ENCODE measurements at regions not wholly inside any gene's neighbourhood (a gene's known extent, or its start where the extent isn't known, plus 50 kb on each side); places are given as distances from the start of the nearest gene placed in this dataset.
"Not testable (repeated sequence)": the region's sequence is repeated elsewhere in the genome, so short reads cannot be mapped to it uniquely, and the experiment has no call there.

- DNase-seq, result no peak
Measured at GRCh38 chr10:80751940-80752339, 214.2 kb downstream of the SH2D4B start.

- no peak for DNase-seq
Measured at GRCh38 chr10:80753612-80754011, 215.9 kb downstream of the SH2D4B start.

DNA sequence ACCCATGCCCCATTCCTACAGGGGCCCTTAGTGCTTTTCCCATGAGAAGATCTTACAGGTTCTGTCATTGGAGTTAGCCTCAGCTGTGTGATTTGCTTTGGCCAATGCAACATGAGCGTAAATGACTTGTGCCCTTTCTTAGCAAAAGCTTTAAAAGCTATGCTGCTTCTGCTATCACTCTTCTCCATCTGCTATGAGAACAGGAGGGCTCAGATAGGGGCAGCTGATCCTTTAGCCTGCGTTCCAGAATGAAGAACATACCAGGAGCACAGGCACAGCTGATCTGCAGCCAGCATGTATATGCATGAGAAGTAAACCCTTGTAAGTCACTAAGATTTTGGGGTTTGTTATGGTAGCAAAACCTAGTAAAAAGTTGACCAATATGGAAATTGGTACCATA lies 218.2 kb downstream of the SH2D4B start:
- no peak for DNase-seq

GRCh38 chr10:80759693-80760092 lies 222.0 kb downstream of the SH2D4B start:
- no peak for DNase-seq

DNA sequence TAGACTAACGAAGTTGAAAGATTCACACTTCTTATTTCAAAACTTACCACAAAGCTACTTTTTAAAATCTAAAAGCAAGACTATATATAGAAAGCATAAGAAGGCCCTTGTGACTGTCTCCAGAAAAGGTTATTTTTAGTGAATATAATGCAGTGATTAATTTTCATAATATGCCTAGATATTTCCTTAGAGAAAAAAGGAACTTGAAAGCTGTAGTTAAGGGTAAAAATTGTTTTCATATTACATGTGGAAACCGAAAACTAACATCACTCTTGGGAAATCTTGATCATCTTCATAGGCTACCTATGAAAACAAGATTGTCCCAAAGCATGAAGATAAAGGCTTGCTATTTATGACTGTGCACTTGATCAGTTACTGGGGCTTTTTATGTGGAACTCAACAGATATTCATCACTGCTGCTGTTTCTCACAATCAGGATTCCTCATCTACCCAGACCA lies 223.2 kb downstream of the SH2D4B start:
- no peak for DNase-seq

DNA sequence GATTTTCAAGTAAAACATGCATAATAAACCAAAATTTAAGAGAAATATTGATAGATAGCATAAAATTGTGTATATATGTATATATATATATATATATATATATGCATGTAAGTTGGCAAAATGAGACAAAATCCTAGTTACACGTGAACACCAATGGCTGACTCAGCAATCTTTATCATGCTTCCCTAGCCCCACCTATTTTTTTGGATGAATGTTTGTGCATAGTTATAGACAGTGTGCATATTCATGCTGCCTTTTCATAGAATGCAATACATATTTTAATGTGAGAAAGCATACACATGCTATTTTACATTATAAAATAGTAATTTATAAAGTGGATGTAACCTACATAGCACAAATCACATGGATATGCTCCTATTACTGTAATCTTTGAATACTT lies 230.3 kb downstream of the SH2D4B start:
- no peak for DNase-seq

- no peak for DNase-seq
Measured at GRCh38 chr10:80769700-80770160, 232.0 kb downstream of the SH2D4B start.

DNA sequence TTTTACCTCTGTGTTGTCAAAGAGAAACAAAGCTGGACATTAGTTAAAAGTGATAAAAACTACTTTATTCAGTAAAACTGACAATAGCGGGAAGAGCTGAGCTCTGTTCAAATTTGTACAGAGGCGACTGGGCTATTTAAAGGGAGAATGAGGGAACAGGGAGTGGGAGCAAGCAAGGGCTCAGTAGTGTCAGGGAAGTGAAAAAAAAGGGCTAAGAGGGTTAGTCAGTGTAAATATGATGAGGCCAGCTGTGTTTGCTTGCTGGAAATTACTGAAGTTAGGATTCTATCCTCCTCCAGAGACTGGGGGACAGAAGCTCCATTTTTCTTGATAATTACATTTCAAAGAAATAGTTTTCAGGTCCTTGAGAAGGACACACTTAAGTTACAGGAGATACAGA lies 232.5 kb downstream of the SH2D4B start:
- no peak for DNase-seq

DNA sequence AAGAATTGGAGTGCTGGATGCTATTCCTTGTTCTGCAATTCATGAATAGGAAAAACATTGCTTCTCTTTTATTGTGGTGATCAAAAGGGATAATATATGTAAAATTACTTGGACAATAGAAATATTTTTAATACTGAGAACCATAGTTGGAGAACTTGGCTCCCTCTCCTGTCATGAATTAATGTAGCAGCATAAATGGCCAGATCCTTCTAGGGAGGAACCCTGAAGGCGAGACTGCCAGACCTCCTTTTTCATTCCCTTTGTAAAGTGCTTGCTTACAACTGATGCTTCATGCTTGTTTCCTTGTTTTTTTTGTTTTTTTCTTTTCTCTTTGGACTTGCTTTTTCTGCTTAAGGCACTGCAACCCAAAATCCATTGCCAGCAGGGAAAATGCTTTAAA lies 233.6 kb downstream of the SH2D4B start:
- DNase-seq, result no peak

GRCh38 chr10:80771902-80772555 lies 234.3 kb downstream of the SH2D4B start:
- no peak for DNase-seq

- no peak for DNase-seq
Measured at GRCh38 chr10:80772596-80772995, 234.9 kb downstream of the SH2D4B start.

- DNase-seq, result no peak
Measured at GRCh38 chr10:80784695-80785094, 247.0 kb downstream of the SH2D4B start.

DNA sequence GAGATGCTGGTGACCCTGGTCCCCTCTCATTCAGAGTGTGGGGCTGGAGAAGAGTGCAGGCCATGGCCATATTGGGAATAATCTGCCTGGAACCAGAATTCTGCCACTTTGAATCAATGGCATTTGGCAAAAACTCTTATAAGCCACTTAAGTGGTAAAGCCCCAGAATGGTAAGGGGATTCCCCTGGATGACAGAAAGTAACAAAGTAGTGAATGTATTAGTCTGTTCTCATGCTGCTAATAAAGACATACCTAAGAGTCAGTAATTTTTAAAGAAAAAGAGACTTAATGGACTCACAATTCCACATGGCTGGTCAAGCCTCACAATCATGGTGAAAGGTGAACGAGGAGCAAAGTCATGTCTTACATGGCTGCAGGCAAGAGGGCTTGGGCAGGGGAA lies 248.6 kb downstream of the SH2D4B start:
- DNase-seq, result no peak

DNA sequence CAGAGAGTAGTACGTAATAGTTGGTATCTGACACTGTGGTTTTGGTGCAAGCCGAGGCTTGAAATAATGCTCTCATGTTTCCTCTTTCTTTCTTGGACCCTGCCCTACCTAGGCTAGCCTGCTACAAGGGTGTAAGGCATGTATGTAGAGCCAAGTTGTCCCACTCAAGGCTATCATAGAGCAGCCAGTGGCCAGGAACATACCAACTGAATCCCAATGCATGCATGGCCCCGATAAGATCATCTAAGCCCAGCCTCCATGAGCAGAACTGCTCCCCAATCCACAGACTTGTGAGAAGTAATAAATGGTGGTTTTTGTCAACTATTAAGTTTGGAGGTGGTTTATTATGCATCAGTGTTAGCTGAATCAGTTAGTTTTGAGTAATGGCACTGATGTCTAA lies 250.2 kb downstream of the SH2D4B start:
- no peak for DNase-seq

DNA sequence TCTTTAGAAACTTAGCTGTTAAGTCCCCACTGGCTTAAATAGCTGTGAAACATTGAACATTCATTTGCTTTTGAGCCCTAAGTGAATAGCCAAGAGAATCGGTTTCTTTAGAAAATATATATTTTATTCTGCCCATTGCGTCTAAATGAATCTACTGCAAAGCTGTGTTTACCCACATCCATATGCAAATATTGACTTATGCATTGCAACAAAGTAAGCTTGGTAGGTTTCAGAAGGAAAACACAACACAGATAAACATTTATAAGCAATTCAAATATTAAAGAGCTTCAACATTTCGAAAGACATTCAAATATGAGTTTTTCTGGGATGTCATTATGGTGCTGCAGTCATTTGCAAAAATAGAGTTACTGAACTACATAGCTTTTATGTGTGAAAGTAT lies 257.3 kb downstream of the SH2D4B start:
- DNase-seq, result no peak

DNA sequence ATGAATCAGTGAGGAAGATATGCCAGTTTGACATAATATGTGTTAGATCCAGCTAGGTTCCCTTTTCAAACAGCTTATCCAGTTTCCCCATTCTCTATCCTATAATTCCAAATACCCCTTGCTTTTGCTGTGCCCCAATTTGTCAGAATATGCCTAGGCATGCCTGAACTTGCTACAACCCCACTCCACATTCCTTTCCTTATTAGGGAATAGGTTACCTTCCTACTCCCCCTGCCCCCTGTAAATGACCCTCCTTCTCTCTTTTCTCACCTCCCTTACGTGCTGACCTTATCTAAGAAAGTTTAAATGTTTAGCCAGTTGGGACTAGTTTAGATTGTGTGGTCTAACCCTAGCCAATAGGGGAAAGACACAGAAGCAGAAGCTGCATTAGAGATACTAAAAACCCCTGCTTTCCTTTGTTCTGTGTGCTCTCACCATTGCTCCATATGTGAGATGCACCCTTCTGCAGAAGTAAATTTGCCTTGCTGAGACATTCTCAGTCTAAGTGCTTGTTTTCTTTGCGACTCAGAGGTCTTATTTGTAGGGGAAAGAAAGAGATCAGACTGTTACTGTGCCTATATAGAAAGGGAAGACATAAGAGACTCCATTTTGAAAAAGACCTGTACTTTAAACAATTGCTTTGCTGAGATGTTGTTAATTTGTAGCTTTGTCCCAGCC lies 267.8 kb downstream of the SH2D4B start:
- no peak for DNase-seq

GRCh38 chr10:80814147-80814652 lies 276.5 kb downstream of the SH2D4B start:
- no peak for DNase-seq

DNA sequence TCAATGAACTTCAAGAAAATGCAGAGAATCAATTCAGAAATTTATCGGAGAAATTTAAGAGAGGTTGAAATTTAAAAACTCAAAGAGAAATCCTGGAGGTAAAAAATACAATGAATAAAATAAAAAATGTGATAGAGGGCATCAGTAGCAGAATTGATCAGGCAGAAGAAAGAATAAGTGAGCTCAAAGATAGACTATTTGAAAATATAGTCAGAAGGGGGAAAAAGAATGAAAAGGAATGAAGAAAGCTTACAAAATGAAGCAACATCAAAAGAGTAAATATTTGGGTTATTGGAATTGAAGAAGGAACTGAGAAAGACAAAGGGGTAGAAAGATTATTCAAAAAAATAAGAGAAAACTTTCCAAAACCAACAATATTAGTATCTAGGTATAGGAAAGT lies 291.4 kb downstream of the SH2D4B start:
- no peak for DNase-seq

GRCh38 chr10:80829562-80829961 lies 291.9 kb downstream of the SH2D4B start:
- no peak for DNase-seq

GRCh38 chr10:80832693-80833092 lies 295.0 kb downstream of the SH2D4B start:
- DNase-seq, result not testable (repeated sequence)

DNA sequence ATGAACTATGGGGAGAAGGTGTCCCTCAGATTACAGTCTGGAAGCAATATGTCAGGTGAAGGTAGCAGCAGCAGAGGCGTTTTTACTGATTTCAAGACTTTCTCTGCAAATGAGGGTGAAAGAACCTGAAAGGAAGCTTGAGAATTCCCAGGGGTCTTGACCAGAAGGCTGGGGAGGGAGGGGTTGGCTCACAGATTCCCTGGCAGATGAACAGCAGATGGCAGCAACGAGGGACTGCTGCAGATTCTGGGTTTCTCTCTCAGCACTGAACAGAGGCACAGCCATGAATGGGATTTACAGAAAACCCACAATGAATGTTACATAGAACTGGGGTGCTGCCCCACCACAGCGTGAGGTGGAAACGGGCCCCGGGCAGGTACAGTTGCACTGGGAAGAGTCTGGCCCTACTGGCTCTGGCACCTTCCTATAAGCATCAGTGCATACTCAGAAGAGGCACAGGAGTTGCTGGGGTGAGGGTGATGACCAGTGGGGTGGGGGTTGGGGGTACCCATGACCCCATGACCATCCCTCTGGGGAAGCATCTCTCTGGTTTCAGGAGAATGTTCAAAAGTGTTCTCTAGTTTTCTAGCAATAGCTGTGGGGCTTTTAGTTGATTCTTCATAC lies 317.8 kb downstream of the SH2D4B start:
- DNase-seq, result no peak

GRCh38 chr10:80856186-80856585 lies 318.5 kb downstream of the SH2D4B start:
- no peak for DNase-seq

GRCh38 chr10:80859279-80859678 lies 321.6 kb downstream of the SH2D4B start:
- DNase-seq, result not testable (repeated sequence)

DNA sequence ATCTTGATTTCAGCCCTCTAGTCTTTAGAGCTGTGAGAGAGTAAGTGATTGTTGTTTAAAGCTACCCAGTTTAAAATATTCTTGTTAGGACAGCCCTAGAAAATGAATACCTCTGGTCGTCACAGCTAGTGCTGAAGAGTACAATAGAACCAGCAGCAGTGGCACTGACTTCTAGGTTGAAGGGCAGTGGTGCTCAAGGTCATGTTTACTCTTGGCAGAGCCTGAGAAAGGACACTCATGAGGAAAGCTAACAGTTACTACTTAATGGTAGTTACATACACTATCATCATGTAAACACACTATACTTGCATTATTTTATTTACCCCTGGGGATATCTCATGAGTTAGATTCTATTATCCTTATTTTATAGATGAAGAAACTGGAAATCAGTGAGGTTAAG lies 323.0 kb downstream of the SH2D4B start:
- DNase-seq, result no peak

Data from activated CD4-positive, alpha-beta T cell treated with anti-CD3 and anti-CD28 coated beads, Interleukin-2, amount 50 U/mL, for 16 hours (primary cell).